RWPE1 (cell line): ENCODE measurements at regions not wholly inside any gene's neighbourhood (a gene's known extent, or its start where the extent isn't known, plus 50 kb on each side); places are given as distances from the start of the nearest gene placed in this dataset.

Source experiments
- CTCF ChIA-PET: fragments of 350-600 bp; sonication (Branson Sonifier 250); formaldehyde crosslinking; extraction: SDS; loops from one replicate; lab custom pipeline; 2021; lab: Yijun Ruan, JAX
- POLR2A ChIA-PET: fragments of 400-600 bp; formaldehyde crosslinking; extraction: SDS; loops from one replicate; lab custom pipeline; 2020; ENCODE audit warnings: antibody characterized with exemption; ENCODE audit not compliant: low non-redundant PET; lab: Yijun Ruan, JAX
- DNase-seq: peaks from one replicate; pipeline ENCODE4 v3.0.0; 2012; ENCODE audit warnings: low spot score
- H3K27ac ChIP-seq: fragments of 450-650 bp; 2 replicates; pipeline ENCODE4 v1.5.1; 2017
- CTCF ChIP-seq: fragments of 450-650 bp; conservative IDR thresholded peaks from 2 replicates; pipeline ENCODE4 v1.5.1; 2017; ENCODE audit warnings: low read depth, mild to moderate bottlenecking

GRCh38 chr5:87095787-87096186, 171.9 kb upstream of the RASA1 start:
- CTCF ChIA-PET, result interaction anchor here (1.1 to 1.2 kb wide), 2 partner anchors 21 to 26 kb away, joined by 3 to 6 read pairs; no protein-coding TSS in a partner anchor
- no peak for TF ChIP-seq CTCF
- no peak for DNase-seq
- no peak overlapping the region for H3K27ac ChIP-seq
- POLR2A ChIA-PET, result no interaction called here

- no peak for TF ChIP-seq CTCF
- no peak overlapping the region for H3K27ac ChIP-seq
- CTCF ChIA-PET, result interaction anchor here (0.5 kb wide), 1 partner anchor 19 kb away, joined by 3 read pairs; no protein-coding TSS in a partner anchor
- POLR2A ChIA-PET, result no interaction called here
- no peak for DNase-seq
Observed at GRCh38 chr5:87097664-87098063, 170.0 kb upstream of the RASA1 start.

GRCh38 chr5:87099291-87099839, 168.3 kb upstream of the RASA1 start:
- ChIA-PET CTCF (interaction anchor here (0.6 kb wide), 2 partner anchors 285 to 302 kb away, joined by 4 to 7 read pairs; no protein-coding TSS in a partner anchor), POLR2A (no interaction called here)
- no peak overlapping the region for H3K27ac ChIP-seq
- TF ChIP-seq CTCF, result no peak
- DNase-seq, result no peak

- CTCF ChIA-PET, result interaction anchor here (0.6 kb wide), 1 partner anchor 165 kb away, joined by 3 read pairs; no protein-coding TSS in a partner anchor
- POLR2A ChIA-PET, result no interaction called here
- no peak for DNase-seq
Observed at GRCh38 chr5:87099968-87100367, 167.7 kb upstream of the RASA1 start.

GRCh38 chr5:87101321-87101720, 166.4 kb upstream of the RASA1 start:
- DNase-seq, result no peak
- no peak overlapping the region for H3K27ac ChIP-seq
- POLR2A ChIA-PET, result no interaction called here
- no peak for TF ChIP-seq CTCF
- CTCF ChIA-PET, result interaction anchor here (0.6 kb wide), 1 partner anchor 230 kb away, joined by 3 read pairs; no protein-coding TSS in a partner anchor

More at GRCh38 chr5:87099968-87100367, 167.7 kb upstream of the RASA1 start:
- no peak overlapping the region for H3K27ac ChIP-seq
- TF ChIP-seq CTCF, result no peak

GRCh38 chr5:87102841-87103240, 164.8 kb upstream of the RASA1 start:
- H3K27ac ChIP-seq, result no peak overlapping the region
- CTCF ChIA-PET, result no interaction called here
- DNase-seq, result no peak
- no peak for TF ChIP-seq CTCF
- POLR2A ChIA-PET, result no interaction called here
